ENCODE measurements at regions not wholly inside any gene's neighbourhood (a gene's known extent, or its start where the extent isn't known, plus 50 kb on each side); places are given as distances from the start of the nearest gene placed in this dataset.
"Not testable (repeated sequence)": the region's sequence is repeated elsewhere in the genome, so short reads cannot be mapped to it uniquely, and the experiment has no call there.

DNA sequence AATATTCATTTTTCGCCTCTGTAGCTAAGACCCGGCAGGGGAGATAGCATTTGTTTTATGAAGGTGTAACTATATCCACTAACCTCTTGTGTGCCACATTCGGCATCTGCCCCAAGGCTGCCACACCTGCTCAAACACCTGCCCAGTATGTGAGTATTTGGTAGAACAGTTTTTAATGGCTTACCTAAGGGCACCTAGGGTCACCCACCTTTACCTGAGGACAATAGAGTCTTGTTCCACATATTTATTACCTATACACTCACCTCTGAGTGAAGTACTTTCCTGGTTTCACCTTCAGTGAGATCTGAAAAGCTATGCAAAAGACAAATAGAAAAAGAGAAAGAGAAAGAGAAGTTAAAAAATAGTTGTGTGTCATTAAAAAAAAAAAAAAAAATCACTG is 68.0 kb upstream of the PIP5K1B start:
- Histone ChIP-seq H3K36me3 (ENCODE audit: control insufficient read depth, insufficient read depth, low read length) (no peaks in the 10 kb centered on the region), H3K27me3 (ENCODE audit: control insufficient read depth, insufficient read depth, low read length) (no peaks in the 10 kb centered on the region), H3K4me3 (ENCODE audit: low read depth, low read length) (no peak overlapping the region)
- FAIRE-seq (no peak), DNase-seq (ENCODE audit: low read depth) (no peak)
- TF ChIP-seq, protein P1, sequence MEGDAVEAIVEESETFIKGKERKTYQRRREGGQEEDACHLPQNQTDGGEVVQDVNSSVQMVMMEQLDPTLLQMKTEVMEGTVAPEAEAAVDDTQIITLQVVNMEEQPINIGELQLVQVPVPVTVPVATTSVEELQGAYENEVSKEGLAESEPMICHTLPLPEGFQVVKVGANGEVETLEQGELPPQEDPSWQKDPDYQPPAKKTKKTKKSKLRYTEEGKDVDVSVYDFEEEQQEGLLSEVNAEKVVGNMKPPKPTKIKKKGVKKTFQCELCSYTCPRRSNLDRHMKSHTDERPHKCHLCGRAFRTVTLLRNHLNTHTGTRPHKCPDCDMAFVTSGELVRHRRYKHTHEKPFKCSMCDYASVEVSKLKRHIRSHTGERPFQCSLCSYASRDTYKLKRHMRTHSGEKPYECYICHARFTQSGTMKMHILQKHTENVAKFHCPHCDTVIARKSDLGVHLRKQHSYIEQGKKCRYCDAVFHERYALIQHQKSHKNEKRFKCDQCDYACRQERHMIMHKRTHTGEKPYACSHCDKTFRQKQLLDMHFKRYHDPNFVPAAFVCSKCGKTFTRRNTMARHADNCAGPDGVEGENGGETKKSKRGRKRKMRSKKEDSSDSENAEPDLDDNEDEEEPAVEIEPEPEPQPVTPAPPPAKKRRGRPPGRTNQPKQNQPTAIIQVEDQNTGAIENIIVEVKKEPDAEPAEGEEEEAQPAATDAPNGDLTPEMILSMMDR (IDR thresholded peaks at IDR 0.05; ENCODE audit: insufficient read depth, low read length, severe bottlenecking), result no peak

DNA sequence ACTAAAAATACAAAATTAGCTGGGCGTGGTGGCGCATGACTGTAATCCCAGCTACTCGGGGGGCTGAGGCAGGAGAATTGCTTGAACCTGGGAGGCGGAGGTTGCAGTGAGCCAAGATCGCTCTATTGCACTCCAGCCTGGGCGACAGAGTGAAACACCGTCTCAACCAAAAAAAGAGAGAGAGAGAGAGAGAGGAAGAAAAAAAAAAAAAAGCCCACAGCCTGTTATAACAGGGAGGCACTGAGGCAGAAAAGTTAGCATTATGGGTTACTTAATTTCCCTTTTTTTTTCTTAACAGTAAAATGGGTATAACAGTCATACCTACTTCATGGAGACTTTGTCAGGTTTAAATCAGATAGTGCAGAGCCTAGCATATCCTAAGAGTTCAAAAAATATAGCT is 65.8 kb upstream of the PIP5K1B start:
- not testable (repeated sequence) for H3K36me3 ChIP-seq (ENCODE audit: control insufficient read depth, insufficient read depth, low read length); FAIRE-seq; H3K27me3 ChIP-seq (ENCODE audit: control insufficient read depth, insufficient read depth, low read length); DNase-seq (ENCODE audit: low read depth); H3K4me3 ChIP-seq (ENCODE audit: low read depth, low read length)

DNA sequence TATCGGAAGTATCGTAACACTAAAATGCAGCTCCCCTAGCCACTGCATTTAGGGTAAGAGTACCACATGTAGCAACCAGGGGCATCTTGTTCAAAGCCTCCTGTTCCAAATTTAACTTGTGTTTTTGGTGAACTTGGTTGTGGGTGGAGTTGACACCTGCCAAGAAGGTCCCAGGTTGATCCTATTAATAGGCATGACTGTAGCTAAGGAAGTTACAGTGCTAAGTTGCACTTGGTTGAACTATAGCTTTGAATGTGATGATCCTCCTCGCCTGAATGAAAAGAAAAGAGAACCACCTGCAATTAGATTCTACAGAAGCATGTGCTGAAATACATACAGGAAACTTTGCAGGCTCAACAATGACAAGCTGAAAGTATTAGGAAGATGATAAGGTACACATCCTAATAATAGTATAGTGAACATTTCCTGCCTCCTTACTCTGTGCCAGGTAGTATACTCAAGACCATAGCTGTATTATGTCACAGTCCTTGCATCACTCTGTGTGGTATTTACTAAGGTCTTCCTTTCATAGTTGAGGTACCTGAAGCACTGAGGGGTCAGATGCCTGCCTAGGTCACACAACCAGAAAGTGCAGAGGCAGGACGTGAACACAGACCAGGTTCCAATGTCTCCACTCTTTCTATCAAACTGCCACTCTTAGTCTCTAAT is 64.5 kb upstream of the PIP5K1B start:
- Histone ChIP-seq H3K4me3 (ENCODE audit: low read depth, low read length) (no peak overlapping the region), H3K36me3 (ENCODE audit: control insufficient read depth, insufficient read depth, low read length) (no peaks in the 10 kb centered on the region), H3K27me3 (ENCODE audit: control insufficient read depth, insufficient read depth, low read length) (no peaks in the 10 kb centered on the region)
- no peak for FAIRE-seq
- TF ChIP-seq, protein P1 (IDR thresholded peaks at IDR 0.05; ENCODE audit: insufficient read depth, low read length, severe bottlenecking), result no peak
- no peak for DNase-seq (ENCODE audit: low read depth)

DNA sequence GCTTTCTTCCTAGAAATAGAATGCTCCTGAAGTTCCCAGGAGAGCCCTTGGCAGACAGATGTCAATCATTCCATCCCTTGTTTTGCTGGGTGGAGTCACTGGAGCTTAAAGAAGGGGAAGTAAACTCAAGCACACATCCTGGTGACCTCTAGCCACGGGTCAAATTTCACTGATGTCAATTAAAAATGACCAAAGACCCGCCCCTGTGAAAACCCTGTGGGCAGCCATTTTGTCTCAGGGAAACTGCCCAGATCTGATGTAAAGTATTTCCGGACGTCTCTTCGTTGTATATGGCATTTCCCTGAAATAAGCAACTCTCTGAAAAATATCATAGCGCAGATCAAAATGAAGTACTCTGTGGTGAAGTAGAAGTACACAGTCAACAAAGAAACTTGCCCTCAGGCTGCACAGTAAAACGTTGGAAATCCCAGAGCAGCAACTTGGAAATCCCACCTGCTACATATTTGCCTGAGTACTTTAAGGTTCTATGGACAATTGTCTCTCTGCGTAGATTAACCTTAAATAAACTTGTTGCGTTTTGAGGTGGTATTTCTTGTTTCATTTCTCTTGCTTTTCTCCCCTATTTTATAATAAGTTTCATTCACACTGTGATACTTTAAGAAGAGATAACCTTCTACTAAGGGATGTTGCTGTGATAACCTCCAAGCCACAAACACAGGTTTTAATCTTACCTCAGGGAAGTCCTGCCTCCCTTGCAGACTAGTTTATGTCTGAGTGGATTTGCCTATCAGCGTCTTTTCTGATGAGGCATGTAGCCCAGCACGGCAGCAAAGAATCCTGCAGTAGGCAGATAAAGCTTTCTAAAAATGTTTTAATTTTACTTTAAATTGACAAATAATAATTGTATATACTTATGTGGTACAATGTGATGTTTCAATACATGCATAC is 60.9 kb upstream of the PIP5K1B start:
- DNase-seq (ENCODE audit: low read depth) (no peak), FAIRE-seq (no peak)
- TF ChIP-seq, protein P1 (IDR thresholded peaks at IDR 0.05; ENCODE audit: insufficient read depth, low read length, severe bottlenecking), result no peak

DNA sequence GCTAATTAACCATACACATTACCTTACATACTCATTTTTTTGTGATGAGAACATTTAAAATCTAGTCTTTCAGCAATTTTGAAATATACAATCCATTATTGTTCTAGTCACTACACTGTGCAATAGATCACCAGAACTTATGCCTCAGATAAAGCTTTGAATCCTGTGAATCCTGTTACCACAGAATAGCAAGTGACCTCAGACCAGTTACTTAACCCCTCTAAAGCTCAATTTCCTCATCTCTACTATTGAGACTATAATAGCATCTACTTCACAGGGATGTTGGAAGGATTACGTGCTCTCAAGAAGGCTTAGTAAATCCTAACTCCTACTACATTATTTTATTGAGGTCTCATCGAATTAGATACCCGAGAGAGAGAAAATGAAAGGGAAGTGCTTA is 60.2 kb upstream of the PIP5K1B start:
- DNase-seq (ENCODE audit: low read depth), result no peak
- FAIRE-seq, result no peak
- Histone ChIP-seq H3K27me3 (ENCODE audit: control insufficient read depth, insufficient read depth, low read length) (no peaks in the 10 kb centered on the region), H3K36me3 (ENCODE audit: control insufficient read depth, insufficient read depth, low read length) (no peaks in the 10 kb centered on the region), H3K4me3 (ENCODE audit: low read depth, low read length) (no peak overlapping the region)
- TF ChIP-seq, protein P1 (IDR thresholded peaks at IDR 0.05; ENCODE audit: insufficient read depth, low read length, severe bottlenecking), result no peak

More for the DNA sequence above, 60.9 kb upstream of the PIP5K1B start:
- Histone ChIP-seq H3K4me3 (ENCODE audit: low read depth, low read length) (no peak overlapping the region), H3K36me3 (ENCODE audit: control insufficient read depth, insufficient read depth, low read length) (no peaks in the 10 kb centered on the region), H3K27me3 (ENCODE audit: control insufficient read depth, insufficient read depth, low read length) (no peaks in the 10 kb centered on the region)

DNA sequence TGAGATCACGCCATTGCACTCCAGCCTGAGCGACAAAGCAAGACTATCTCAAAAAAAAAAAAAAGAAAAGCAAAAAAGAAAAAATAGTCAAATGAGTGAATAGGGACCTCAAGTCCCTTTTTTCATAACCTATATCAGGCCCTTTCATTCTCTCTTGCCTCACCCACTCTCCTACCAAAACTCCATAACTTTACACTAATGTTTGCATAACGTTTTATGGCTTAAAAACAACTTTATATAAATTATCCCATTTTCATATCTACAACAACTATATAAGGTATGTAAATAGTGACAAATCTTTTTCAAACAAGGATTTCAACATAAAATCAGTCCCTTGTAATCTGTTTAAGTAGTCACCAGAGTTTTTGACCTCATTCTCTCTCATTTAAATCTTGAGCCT is 56.9 kb upstream of the PIP5K1B start:
- TF ChIP-seq, protein P1 (IDR thresholded peaks at IDR 0.05; ENCODE audit: insufficient read depth, low read length, severe bottlenecking), result no peak
- H3K36me3 ChIP-seq (ENCODE audit: control insufficient read depth, insufficient read depth, low read length), result no peaks in the 10 kb centered on the region
- DNase-seq (ENCODE audit: low read depth) (no peak), FAIRE-seq (no peak)
- H3K27me3 ChIP-seq (ENCODE audit: control insufficient read depth, insufficient read depth, low read length), result no peaks in the 10 kb centered on the region
- H3K4me3 ChIP-seq (ENCODE audit: low read depth, low read length), result no peak overlapping the region

Measured in bronchial epithelial cell (primary cell).